ENCODE measurements at regions not wholly inside any gene's neighbourhood (a gene's known extent, or its start where the extent isn't known, plus 50 kb on each side); places are given as distances from the start of the nearest gene placed in this dataset.

DNA sequence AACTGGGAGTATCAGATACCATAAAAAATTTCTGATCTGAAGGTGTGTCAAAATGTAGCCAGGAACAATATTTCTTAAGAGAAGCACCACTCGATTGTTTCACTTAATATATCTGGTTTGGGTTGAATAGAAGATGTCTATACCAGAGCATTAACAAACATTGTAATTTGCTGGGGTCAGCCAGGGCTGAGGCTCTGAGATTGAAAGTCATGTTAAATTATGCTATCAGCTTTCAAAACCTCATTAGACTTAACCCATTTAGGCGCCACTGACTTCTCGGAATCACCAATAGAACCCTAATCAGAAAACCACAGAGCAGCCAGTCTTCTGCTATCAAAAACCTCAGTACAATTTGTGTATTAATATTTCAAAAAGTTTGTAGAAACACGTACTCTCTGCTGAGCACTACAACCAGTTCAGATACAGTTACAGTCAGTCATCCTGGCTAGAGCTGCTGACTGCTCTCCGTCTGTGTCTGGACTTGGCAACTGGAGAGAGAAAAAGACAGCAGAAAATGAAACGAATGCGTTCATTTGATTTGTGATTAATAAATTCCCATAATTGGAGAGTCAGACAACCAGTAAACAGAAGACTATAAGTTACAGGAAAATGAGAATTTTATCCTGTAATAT lies 848.6 kb upstream of the PABPC4L start:
- no TSS peak for BruUV-seq (replicated peaks)
- Histone ChIP-seq H3F3A (ENCODE audit: insufficient read depth, low read depth) (no peaks in the 10 kb centered on the region), H3K4me3 (no peak overlapping the region), H2AFZ (no peak overlapping the region), H3K9me2 (ENCODE audit: insufficient read depth) (no peaks in the 10 kb centered on the region), H3K4me1 (replicated peaks; ENCODE audit: insufficient read depth) (no peaks in the 10 kb centered on the region), H3K27ac (no peak overlapping the region), H3K9me3 (ENCODE audit: insufficient read depth, low read depth) (no peaks in the 10 kb centered on the region), H3K27me3 (ENCODE audit: insufficient read depth, low read depth) (no peaks in the 10 kb centered on the region), H4K20me1 (ENCODE audit: insufficient read depth) (no peaks in the 10 kb centered on the region), H3K79me2 (ENCODE audit: low read depth) (no peaks in the 10 kb centered on the region), H3K4me2 (no peak overlapping the region), H3K36me3 (ENCODE audit: low read depth) (no peaks in the 10 kb centered on the region)
- ChIA-PET POLR2A (ENCODE audit: unreplicated experiment) (no interaction called here), CTCF (no interaction called here)
- intact Hi-C loops (cut with micrococcal nuclease; ENCODE audit: unreplicated experiment), result loop anchor here (10.0 kb wide), 1 partner anchor 65 kb away; no protein-coding TSS in a partner anchor
- TF ChIP-seq, protein P1, sequence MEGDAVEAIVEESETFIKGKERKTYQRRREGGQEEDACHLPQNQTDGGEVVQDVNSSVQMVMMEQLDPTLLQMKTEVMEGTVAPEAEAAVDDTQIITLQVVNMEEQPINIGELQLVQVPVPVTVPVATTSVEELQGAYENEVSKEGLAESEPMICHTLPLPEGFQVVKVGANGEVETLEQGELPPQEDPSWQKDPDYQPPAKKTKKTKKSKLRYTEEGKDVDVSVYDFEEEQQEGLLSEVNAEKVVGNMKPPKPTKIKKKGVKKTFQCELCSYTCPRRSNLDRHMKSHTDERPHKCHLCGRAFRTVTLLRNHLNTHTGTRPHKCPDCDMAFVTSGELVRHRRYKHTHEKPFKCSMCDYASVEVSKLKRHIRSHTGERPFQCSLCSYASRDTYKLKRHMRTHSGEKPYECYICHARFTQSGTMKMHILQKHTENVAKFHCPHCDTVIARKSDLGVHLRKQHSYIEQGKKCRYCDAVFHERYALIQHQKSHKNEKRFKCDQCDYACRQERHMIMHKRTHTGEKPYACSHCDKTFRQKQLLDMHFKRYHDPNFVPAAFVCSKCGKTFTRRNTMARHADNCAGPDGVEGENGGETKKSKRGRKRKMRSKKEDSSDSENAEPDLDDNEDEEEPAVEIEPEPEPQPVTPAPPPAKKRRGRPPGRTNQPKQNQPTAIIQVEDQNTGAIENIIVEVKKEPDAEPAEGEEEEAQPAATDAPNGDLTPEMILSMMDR (conservative IDR thresholded peaks at IDR 0.05), result no peak
- TF ChIP-seq EZH2 (IDR thresholded peaks at IDR 0.05; ENCODE audit: low read depth), result no peak
- no peak for DNase-seq

DNA sequence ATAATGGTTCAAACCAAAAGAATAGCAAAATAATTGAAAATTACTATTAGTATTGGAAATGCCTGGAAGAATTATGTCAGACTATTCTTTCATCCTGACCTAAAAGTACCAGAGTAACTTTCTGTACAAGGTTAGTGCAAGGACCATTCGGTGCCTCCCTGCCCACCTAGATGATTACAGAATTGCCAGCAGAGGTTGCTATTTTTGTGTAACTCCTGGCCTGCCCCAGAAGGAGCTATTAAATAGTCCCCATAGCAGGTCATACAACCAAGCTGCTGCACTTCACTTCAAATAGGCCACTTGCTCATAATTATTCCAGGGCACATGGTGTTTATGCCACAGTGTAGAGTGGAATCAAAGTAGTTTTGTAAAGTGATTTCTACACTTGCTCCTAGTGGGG lies 831.1 kb upstream of the PABPC4L start:
- no peak overlapping the region for H3K4me3 ChIP-seq
- TF ChIP-seq, protein P1 (conservative IDR thresholded peaks at IDR 0.05), result no peak
- no peak for TF ChIP-seq EZH2 (IDR thresholded peaks at IDR 0.05; ENCODE audit: low read depth)
- H3K79me2 ChIP-seq (ENCODE audit: low read depth), result no peaks in the 10 kb centered on the region
- no peaks in the 10 kb centered on the region for H3K27me3 ChIP-seq (ENCODE audit: insufficient read depth, low read depth)
- H3K9me2 ChIP-seq (ENCODE audit: insufficient read depth), result no peaks in the 10 kb centered on the region
- no peaks in the 10 kb centered on the region for H3K9me3 ChIP-seq (ENCODE audit: insufficient read depth, low read depth)
- no peaks in the 10 kb centered on the region for H4K20me1 ChIP-seq (ENCODE audit: insufficient read depth)
- POLR2A ChIA-PET (ENCODE audit: unreplicated experiment), result no interaction called here
- CTCF ChIA-PET, result no interaction called here
- H3K36me3 ChIP-seq (ENCODE audit: low read depth), result no peaks in the 10 kb centered on the region
- H3F3A ChIP-seq (ENCODE audit: insufficient read depth, low read depth), result no peaks in the 10 kb centered on the region
- DNase-seq, result no peak
- no peak overlapping the region for H3K4me2 ChIP-seq
- no peak overlapping the region for H3K27ac ChIP-seq
- intact Hi-C loops (cut with micrococcal nuclease; ENCODE audit: unreplicated experiment), result no loop called here
- no peaks in the 10 kb centered on the region for H3K4me1 ChIP-seq (replicated peaks; ENCODE audit: insufficient read depth)
- no peak overlapping the region for H2AFZ ChIP-seq
- no TSS peak for BruUV-seq (replicated peaks)

DNA sequence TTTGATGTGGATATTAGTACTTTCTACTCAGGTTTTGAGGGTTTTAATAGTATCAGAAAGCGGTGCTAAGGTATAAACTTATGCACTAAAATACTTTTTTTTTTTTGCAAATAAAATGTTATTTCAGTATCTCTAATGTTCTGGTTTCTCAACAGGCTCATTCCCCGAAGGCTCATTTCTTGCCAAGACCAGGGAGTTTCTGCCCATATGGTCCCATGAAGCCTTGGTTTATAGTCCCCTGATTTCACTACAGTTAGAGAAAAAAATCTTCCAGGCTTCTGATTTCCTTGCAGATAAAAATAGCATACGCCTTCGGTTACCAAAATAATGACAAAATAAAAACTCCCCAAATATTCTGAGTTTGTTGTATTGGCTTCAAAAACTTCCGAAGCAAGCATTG lies 814.2 kb upstream of the PABPC4L start:
- Histone ChIP-seq H3F3A (ENCODE audit: insufficient read depth, low read depth) (no peaks in the 10 kb centered on the region), H3K79me2 (ENCODE audit: low read depth) (no peaks in the 10 kb centered on the region), H3K4me3 (no peak overlapping the region), H3K36me3 (ENCODE audit: low read depth) (no peaks in the 10 kb centered on the region), H3K9me3 (ENCODE audit: insufficient read depth, low read depth) (no peaks in the 10 kb centered on the region), H3K4me1 (replicated peaks; ENCODE audit: insufficient read depth) (no peaks in the 10 kb centered on the region), H4K20me1 (ENCODE audit: insufficient read depth) (no peaks in the 10 kb centered on the region), H2AFZ (no peak overlapping the region), H3K4me2 (no peak overlapping the region), H3K27ac (no peak overlapping the region), H3K9me2 (ENCODE audit: insufficient read depth) (no peaks in the 10 kb centered on the region), H3K27me3 (ENCODE audit: insufficient read depth, low read depth) (no peaks in the 10 kb centered on the region)
- intact Hi-C loops (cut with micrococcal nuclease; ENCODE audit: unreplicated experiment), result no loop called here
- TF ChIP-seq, protein P1 (conservative IDR thresholded peaks at IDR 0.05), result no peak
- TF ChIP-seq EZH2 (IDR thresholded peaks at IDR 0.05; ENCODE audit: low read depth), result no peak
- DNase-seq, result no peak
- no TSS peak for BruUV-seq (replicated peaks)
- CTCF ChIA-PET, result no interaction called here
- POLR2A ChIA-PET (ENCODE audit: unreplicated experiment), result no interaction called here
